ENCODE measurements at regions not wholly inside any gene's neighbourhood (a gene's known extent, or its start where the extent isn't known, plus 50 kb on each side); places are given as distances from the start of the nearest gene placed in this dataset.

DNA sequence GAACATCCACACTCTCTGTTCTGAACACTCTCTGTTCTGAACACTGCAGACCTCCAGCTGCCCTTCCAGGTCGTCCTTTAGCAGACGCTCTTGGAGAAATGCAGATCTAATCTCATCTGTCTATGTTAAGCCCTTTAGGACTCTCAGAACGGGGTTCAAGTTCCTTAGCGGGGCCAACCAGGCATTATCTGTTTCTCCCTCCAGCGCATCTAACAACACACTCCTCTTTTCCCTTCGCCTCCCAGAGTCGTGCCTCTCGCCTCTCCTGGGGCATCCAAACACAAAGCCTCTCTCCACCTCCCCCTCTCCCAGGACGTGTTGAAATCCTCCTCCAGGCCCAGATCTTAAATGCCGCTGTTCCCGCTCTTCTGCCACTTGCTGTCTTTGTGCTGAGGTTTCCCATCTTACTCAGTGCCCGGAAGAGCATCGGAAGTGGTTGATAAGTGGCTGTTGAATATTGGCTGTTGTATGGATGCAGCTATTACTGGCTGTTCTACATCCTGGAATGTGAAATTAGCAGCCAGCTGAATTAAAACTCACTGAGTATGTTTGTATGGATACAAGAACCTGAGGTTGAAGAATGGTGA, 108.4 kb upstream of the GGTLC1 start:
- Histone ChIP-seq H3K36me3 (replicated peaks) (no peaks in the 10 kb centered on the region), H3K27me3 (ENCODE audit: low read depth) (no peaks in the 10 kb centered on the region), H3K9me3 (no peaks in the 10 kb centered on the region), H3K4me1 (no peaks in the 10 kb centered on the region), H3K4me3 (no peak overlapping the region)
- DNase-seq (ENCODE audit: low spot score in 2 of 2) = no peak
- in situ Hi-C loops (cut with MboI; ENCODE audit: low sequenced_read_pairs) = no loop called here

GRCh38 chr20:24096264-24096663, 107.7 kb upstream of the GGTLC1 start:
- in situ Hi-C loops (cut with MboI; ENCODE audit: low sequenced_read_pairs) = no loop called here
- no peak for DNase-seq (ENCODE audit: low spot score in 2 of 2)

DNA sequence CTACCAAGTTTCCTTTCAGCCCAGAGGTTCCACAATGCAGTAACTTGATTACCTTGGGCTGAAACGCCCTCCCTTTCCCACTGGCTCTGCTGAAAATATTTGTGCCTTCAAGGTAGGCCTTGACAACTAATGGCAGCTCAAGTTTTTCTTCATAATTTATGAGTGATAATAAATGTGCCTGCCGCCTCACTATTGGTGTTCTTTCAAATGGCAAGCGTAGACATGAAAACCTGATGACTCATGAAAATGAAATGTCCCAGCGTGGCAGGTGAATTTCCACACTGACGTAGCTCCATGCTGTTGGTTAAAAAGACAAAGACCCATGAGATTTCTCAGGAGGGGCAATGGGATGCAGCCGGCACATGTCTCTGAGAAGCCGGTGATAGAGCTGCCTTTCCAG, 107.2 kb upstream of the GGTLC1 start:
- no peak overlapping the region for H3K4me3 ChIP-seq
- in situ Hi-C loops (cut with MboI; ENCODE audit: low sequenced_read_pairs) = no loop called here
- H3K27me3 ChIP-seq (ENCODE audit: low read depth) = no peaks in the 10 kb centered on the region
- no peaks in the 10 kb centered on the region for H3K4me1 ChIP-seq
- no peaks in the 10 kb centered on the region for H3K36me3 ChIP-seq (replicated peaks)
- DNase-seq (ENCODE audit: low spot score in 2 of 2) = no peak
- H3K9me3 ChIP-seq = no peaks in the 10 kb centered on the region

More at GRCh38 chr20:24096264-24096663, 107.7 kb upstream of the GGTLC1 start:
- Histone ChIP-seq H3K4me1 (no peaks in the 10 kb centered on the region), H3K36me3 (replicated peaks) (no peaks in the 10 kb centered on the region), H3K9me3 (no peaks in the 10 kb centered on the region), H3K27me3 (ENCODE audit: low read depth) (no peaks in the 10 kb centered on the region), H3K4me3 (no peak overlapping the region)

GRCh38 chr20:24095303-24095702, 106.7 kb upstream of the GGTLC1 start:
- in situ Hi-C loops (cut with MboI; ENCODE audit: low sequenced_read_pairs) = no loop called here
- Histone ChIP-seq H3K4me1 (no peaks in the 10 kb centered on the region), H3K36me3 (replicated peaks) (no peaks in the 10 kb centered on the region), H3K27me3 (ENCODE audit: low read depth) (no peaks in the 10 kb centered on the region), H3K4me3 (no peak overlapping the region), H3K9me3 (no peaks in the 10 kb centered on the region)
- no peak for DNase-seq (ENCODE audit: low spot score in 2 of 2)

- DNase-seq (ENCODE audit: low spot score in 2 of 2) = no peak
- H3K4me1 ChIP-seq = no peaks in the 10 kb centered on the region
- no peak overlapping the region for H3K4me3 ChIP-seq
- H3K27me3 ChIP-seq (ENCODE audit: low read depth) = no peaks in the 10 kb centered on the region
- in situ Hi-C loops (cut with MboI; ENCODE audit: low sequenced_read_pairs) = no loop called here
- H3K9me3 ChIP-seq = no peaks in the 10 kb centered on the region
- no peaks in the 10 kb centered on the region for H3K36me3 ChIP-seq (replicated peaks)
These were observed 101.0 kb upstream of the GGTLC1 start for GRCh38 chr20:24089576-24089975.

DNA sequence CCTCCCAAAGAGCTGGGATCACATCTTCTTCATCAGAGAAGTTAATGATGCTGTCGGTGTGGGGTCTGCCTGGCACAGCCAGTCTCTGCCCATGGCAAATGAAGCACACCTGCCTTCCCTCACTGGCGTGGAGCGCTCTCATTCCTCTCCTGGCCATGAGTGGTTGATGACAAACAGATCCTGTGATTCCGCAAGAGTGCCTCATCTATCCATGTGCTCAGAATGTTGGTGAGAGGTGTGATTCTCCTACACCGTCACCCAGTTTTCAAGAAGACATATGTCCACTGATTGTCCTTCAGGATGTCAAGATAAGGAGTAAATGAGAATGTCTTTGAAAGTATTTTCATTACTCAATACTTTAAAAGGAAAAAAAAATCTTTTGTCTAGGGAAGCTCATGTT, 97.5 kb upstream of the GGTLC1 start:
- H3K4me3 ChIP-seq = no peak overlapping the region
- in situ Hi-C loops (cut with MboI; ENCODE audit: low sequenced_read_pairs) = no loop called here
- H3K27me3 ChIP-seq (ENCODE audit: low read depth) = no peaks in the 10 kb centered on the region
- no peaks in the 10 kb centered on the region for H3K4me1 ChIP-seq
- DNase-seq (ENCODE audit: low spot score in 2 of 2) = no peak
- no peaks in the 10 kb centered on the region for H3K36me3 ChIP-seq (replicated peaks)
- no peaks in the 10 kb centered on the region for H3K9me3 ChIP-seq

- no peaks in the 10 kb centered on the region for H3K27me3 ChIP-seq (ENCODE audit: low read depth)
- no peaks in the 10 kb centered on the region for H3K36me3 ChIP-seq (replicated peaks)
- DNase-seq (ENCODE audit: low spot score in 2 of 2) = no peak
- H3K4me3 ChIP-seq = no peak overlapping the region
- in situ Hi-C loops (cut with MboI; ENCODE audit: low sequenced_read_pairs) = no loop called here
- no peaks in the 10 kb centered on the region for H3K4me1 ChIP-seq
- H3K9me3 ChIP-seq = no peaks in the 10 kb centered on the region
These were observed 95.7 kb upstream of the GGTLC1 start for GRCh38 chr20:24084281-24084680.

- no peak for DNase-seq (ENCODE audit: low spot score in 2 of 2)
- no peaks in the 10 kb centered on the region for H3K9me3 ChIP-seq
- in situ Hi-C loops (cut with MboI; ENCODE audit: low sequenced_read_pairs) = no loop called here
These were observed 92.5 kb upstream of the GGTLC1 start for GRCh38 chr20:24081077-24081476.

DNA sequence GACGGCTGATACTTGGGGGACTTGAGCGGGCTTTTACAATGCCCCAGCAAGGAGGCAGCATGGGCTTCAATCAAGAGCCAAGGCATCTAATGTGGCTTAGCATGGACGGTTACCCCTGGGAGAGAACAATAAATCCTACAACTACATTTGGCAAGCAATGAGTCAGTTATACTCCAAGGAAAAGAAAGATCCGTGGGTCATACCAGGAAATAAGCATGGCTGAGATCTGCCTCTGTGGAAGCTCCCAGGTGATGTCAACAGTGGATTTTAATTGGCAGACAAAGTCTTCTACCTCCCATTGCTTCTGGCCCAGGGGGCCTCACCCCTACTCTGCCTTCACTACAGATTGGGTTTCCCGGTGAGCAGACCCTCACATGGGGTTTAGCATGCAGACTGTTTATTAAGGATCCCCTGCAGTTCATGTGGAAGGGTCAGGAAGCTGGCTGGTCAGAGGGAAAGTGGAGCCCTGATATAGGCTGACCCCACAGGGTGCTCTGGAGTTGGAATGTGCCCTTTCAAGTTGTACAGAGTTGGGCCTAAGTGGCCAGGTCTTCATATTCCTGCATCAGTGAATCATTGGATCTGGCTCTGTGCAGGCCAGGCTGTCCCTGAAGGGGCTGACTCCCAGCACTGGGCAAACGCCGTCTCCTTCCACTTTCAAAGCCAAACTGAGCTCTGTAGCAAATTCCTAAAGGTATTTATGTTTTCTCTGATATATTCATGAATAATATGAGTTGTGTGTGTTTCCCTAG, 91.3 kb upstream of the GGTLC1 start:
- H3K4me3 ChIP-seq = no peak overlapping the region
- no peaks in the 10 kb centered on the region for H3K27me3 ChIP-seq (ENCODE audit: low read depth)
- no peaks in the 10 kb centered on the region for H3K36me3 ChIP-seq (replicated peaks)
- no peaks in the 10 kb centered on the region for H3K9me3 ChIP-seq
- DNase-seq (ENCODE audit: low spot score in 2 of 2) = no peak
- H3K4me1 ChIP-seq = no peaks in the 10 kb centered on the region
- in situ Hi-C loops (cut with MboI; ENCODE audit: low sequenced_read_pairs) = no loop called here

More at GRCh38 chr20:24081077-24081476, 92.5 kb upstream of the GGTLC1 start:
- no peaks in the 10 kb centered on the region for H3K36me3 ChIP-seq (replicated peaks)
- H3K4me3 ChIP-seq = no peak overlapping the region
- no peaks in the 10 kb centered on the region for H3K4me1 ChIP-seq
- H3K27me3 ChIP-seq (ENCODE audit: low read depth) = no peaks in the 10 kb centered on the region

- Histone ChIP-seq H3K27me3 (ENCODE audit: low read depth) (no peaks in the 10 kb centered on the region), H3K4me1 (no peaks in the 10 kb centered on the region), H3K4me3 (no peak overlapping the region), H3K36me3 (replicated peaks) (no peaks in the 10 kb centered on the region), H3K9me3 (no peaks in the 10 kb centered on the region)
- in situ Hi-C loops (cut with MboI; ENCODE audit: low sequenced_read_pairs) = no loop called here
- no peak for DNase-seq (ENCODE audit: low spot score in 2 of 2)
These were observed 88.6 kb upstream of the GGTLC1 start for GRCh38 chr20:24077145-24077544.

DNA sequence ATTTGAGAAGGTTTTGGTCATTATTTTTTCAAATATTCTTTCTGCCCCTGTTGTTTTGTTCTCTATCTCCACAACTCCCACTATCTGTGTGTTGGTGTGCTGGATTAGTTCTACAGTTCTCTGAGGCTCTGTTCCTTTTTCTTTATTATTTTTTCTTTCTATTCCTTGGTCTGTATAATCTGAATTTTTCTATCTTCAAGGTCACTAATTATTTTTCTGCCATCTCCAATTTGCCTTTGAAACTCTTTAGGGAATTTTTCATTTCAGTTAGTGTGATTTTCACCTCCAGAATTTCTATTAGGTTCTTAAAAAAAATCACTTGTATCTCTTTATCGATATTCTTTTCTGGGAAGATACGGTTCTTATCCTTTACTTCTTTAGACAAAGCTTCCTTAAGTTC, 82.1 kb upstream of the GGTLC1 start:
- Histone ChIP-seq H3K27me3 (ENCODE audit: low read depth) (no peaks in the 10 kb centered on the region), H3K9me3 (no peaks in the 10 kb centered on the region), H3K4me1 (no peaks in the 10 kb centered on the region), H3K4me3 (no peak overlapping the region), H3K36me3 (replicated peaks) (no peaks in the 10 kb centered on the region)
- no peak for DNase-seq (ENCODE audit: low spot score in 2 of 2)
- in situ Hi-C loops (cut with MboI; ENCODE audit: low sequenced_read_pairs) = no loop called here

- in situ Hi-C loops (cut with MboI; ENCODE audit: low sequenced_read_pairs) = no loop called here
- H3K9me3 ChIP-seq = no peaks in the 10 kb centered on the region
- H3K27me3 ChIP-seq (ENCODE audit: low read depth) = no peaks in the 10 kb centered on the region
- DNase-seq (ENCODE audit: low spot score in 2 of 2) = no peak
- no peaks in the 10 kb centered on the region for H3K4me1 ChIP-seq
- no peaks in the 10 kb centered on the region for H3K36me3 ChIP-seq (replicated peaks)
- H3K4me3 ChIP-seq = no peak overlapping the region
These were observed 77.6 kb upstream of the GGTLC1 start for GRCh38 chr20:24066076-24066700.

GRCh38 chr20:24064915-24065314, 76.3 kb upstream of the GGTLC1 start:
- no peak overlapping the region for H3K4me3 ChIP-seq
- no peak for DNase-seq (ENCODE audit: low spot score in 2 of 2)
- in situ Hi-C loops (cut with MboI; ENCODE audit: low sequenced_read_pairs) = no loop called here
- H3K36me3 ChIP-seq (replicated peaks) = no peaks in the 10 kb centered on the region
- no peaks in the 10 kb centered on the region for H3K27me3 ChIP-seq (ENCODE audit: low read depth)
- H3K9me3 ChIP-seq = no peaks in the 10 kb centered on the region
- H3K4me1 ChIP-seq = no peaks in the 10 kb centered on the region

GRCh38 chr20:24064092-24064491, 75.5 kb upstream of the GGTLC1 start:
- in situ Hi-C loops (cut with MboI; ENCODE audit: low sequenced_read_pairs) = no loop called here
- no peak overlapping the region for H3K4me3 ChIP-seq

More at GRCh38 chr20:24064092-24064491, 75.5 kb upstream of the GGTLC1 start:
- Histone ChIP-seq H3K27me3 (ENCODE audit: low read depth) (no peaks in the 10 kb centered on the region), H3K9me3 (no peaks in the 10 kb centered on the region), H3K36me3 (replicated peaks) (no peaks in the 10 kb centered on the region), H3K4me1 (no peaks in the 10 kb centered on the region)
- no peak for DNase-seq (ENCODE audit: low spot score in 2 of 2)
